Mesodermal cell (in vitro differentiated cells): ENCODE measurements at regions not wholly inside any gene's neighbourhood (a gene's known extent, or its start where the extent isn't known, plus 50 kb on each side); places are given as distances from the start of the nearest gene placed in this dataset.

Experiments used
- H3K27ac ChIP-seq: 2 replicates; pipeline ENCODE4 v1.7.0; 2013; ENCODE audit warnings: mild to moderate bottlenecking, low read depth, low read length, moderate library complexity; ENCODE audit not compliant: severe bottlenecking
- H3K36me3 ChIP-seq: 2 replicates; pipeline ENCODE4 v1.7.1; 2013; ENCODE audit warnings: mild to moderate bottlenecking, low read length, moderate library complexity; ENCODE audit not compliant: control insufficient read depth, insufficient read depth
- H3K4me1 ChIP-seq: one replicate; pipeline ENCODE4 v1.7.1; 2013; ENCODE audit warnings: mild to moderate bottlenecking, low read length; ENCODE audit not compliant: insufficient read depth, control insufficient read depth, poor library complexity, severe bottlenecking
- H3K4me3 ChIP-seq: 2 replicates; pipeline ENCODE4 v1.7.0; 2013; ENCODE audit warnings: low read length, control low read depth, mild to moderate bottlenecking; ENCODE audit not compliant: insufficient read depth, poor library complexity, severe bottlenecking; ENCODE audit errors: extremely low read depth
- H3K9me3 ChIP-seq: 2 replicates; pipeline ENCODE4 v1.7.1; 2013; ENCODE audit warnings: mild to moderate bottlenecking, low read length, moderate library complexity; ENCODE audit not compliant: control insufficient read depth
- WGBS, 2 experiments: methylation state at CpG; one replicate each; pipeline ENCODE4 v1.1.5; 2013; ENCODE audit warnings: missing lambda C conversion rate in 2 of 2; ENCODE audit not compliant: insufficient coverage in 2 of 2; 5-methylcytosine and 5-hydroxymethylcytosine counted together

- H3K4me3 ChIP-seq = no peak overlapping the region
- no peaks in the 10 kb centered on the region for H3K4me1 ChIP-seq
- WGBS, 2 experiments = 85 to 91% methylated on average over 9 of the region's 9 CpGs
Observed at GRCh38 chr11:112864672-112865071, 96.5 kb upstream of the NCAM1 start.

GRCh38 chr11:112871909-112872500, 89.2 kb upstream of the NCAM1 start:
- Histone ChIP-seq H3K27ac (no peak overlapping the region), H3K36me3 (no peaks in the 10 kb centered on the region), H3K9me3 (no peaks in the 10 kb centered on the region), H3K4me1 (no peaks in the 10 kb centered on the region), H3K4me3 (no peak overlapping the region)
- 82 to 92% methylated on average over 4 to 5 of the region's 7 CpGs for WGBS, 2 experiments

More at GRCh38 chr11:112864672-112865071, 96.5 kb upstream of the NCAM1 start:
- Histone ChIP-seq H3K27ac (no peak overlapping the region), H3K9me3 (no peaks in the 10 kb centered on the region), H3K36me3 (no peaks in the 10 kb centered on the region)

- 75 to 84% methylated on average over 2 to 3 of the region's 3 CpGs for WGBS, 2 experiments
- Histone ChIP-seq H3K4me3 (no peak overlapping the region), H3K9me3 (no peaks in the 10 kb centered on the region), H3K4me1 (no peaks in the 10 kb centered on the region), H3K36me3 (no peaks in the 10 kb centered on the region), H3K27ac (no peak overlapping the region)
Observed at GRCh38 chr11:112874980-112875379, 86.2 kb upstream of the NCAM1 start.

- H3K27ac ChIP-seq = no peak overlapping the region
- 47 to 52% methylated on average over 5 of the region's 11 CpGs for WGBS, 2 experiments
- no peaks in the 10 kb centered on the region for H3K4me1 ChIP-seq
- H3K36me3 ChIP-seq = no peaks in the 10 kb centered on the region
- no peaks in the 10 kb centered on the region for H3K9me3 ChIP-seq
- no peak overlapping the region for H3K4me3 ChIP-seq
Observed at GRCh38 chr11:112877581-112877980, 83.6 kb upstream of the NCAM1 start.

- H3K4me3 ChIP-seq = no peak overlapping the region
- no peak overlapping the region for H3K27ac ChIP-seq
- WGBS, 2 experiments = 62 to 100% methylated on average over 3 to 4 of the region's 7 CpGs
- H3K36me3 ChIP-seq = no peaks in the 10 kb centered on the region
- H3K9me3 ChIP-seq = no peaks in the 10 kb centered on the region
- no peaks in the 10 kb centered on the region for H3K4me1 ChIP-seq
Observed at GRCh38 chr11:112878033-112878601, 83.1 kb upstream of the NCAM1 start.

- no peaks in the 10 kb centered on the region for H3K36me3 ChIP-seq
- no peaks in the 10 kb centered on the region for H3K4me1 ChIP-seq
- 79 to 95% methylated on average over 2 of the region's 4 CpGs for WGBS, 2 experiments
- H3K27ac ChIP-seq = no peak overlapping the region
- no peaks in the 10 kb centered on the region for H3K9me3 ChIP-seq
- H3K4me3 ChIP-seq = no peak overlapping the region
Observed at GRCh38 chr11:112880495-112880894, 80.7 kb upstream of the NCAM1 start.

- 81 to 86% methylated on average over 9 to 11 of the region's 17 CpGs for WGBS, 2 experiments
- Histone ChIP-seq H3K4me3 (no peak overlapping the region), H3K36me3 (no peaks in the 10 kb centered on the region), H3K4me1 (no peaks in the 10 kb centered on the region), H3K27ac (no peak overlapping the region), H3K9me3 (no peaks in the 10 kb centered on the region)
Observed at GRCh38 chr11:112881461-112881860, 79.8 kb upstream of the NCAM1 start.

GRCh38 chr11:112882494-112883381, 78.5 kb upstream of the NCAM1 start:
- Histone ChIP-seq H3K4me1 (no peaks in the 10 kb centered on the region), H3K4me3 (no peak overlapping the region), H3K9me3 (no peaks in the 10 kb centered on the region), H3K36me3 (no peaks in the 10 kb centered on the region), H3K27ac (no peak overlapping the region)
- WGBS, 2 experiments = 78 to 87% methylated on average over 4 of the region's 6 CpGs

- Histone ChIP-seq H3K4me3 (no peak overlapping the region), H3K9me3 (no peaks in the 10 kb centered on the region), H3K27ac (no peak overlapping the region), H3K36me3 (no peaks in the 10 kb centered on the region), H3K4me1 (no peaks in the 10 kb centered on the region)
- WGBS, 2 experiments = 91 to 92% methylated on average over 3 of the region's 5 CpGs
Observed at GRCh38 chr11:112884012-112884767, 77.0 kb upstream of the NCAM1 start.

- whole genome bisulfite sequencing, 2 experiments = 84 to 90% methylated on average over 5 to 6 of the region's 7 CpGs
- no peaks in the 10 kb centered on the region for H3K4me1 ChIP-seq
- no peaks in the 10 kb centered on the region for H3K36me3 ChIP-seq
- no peak overlapping the region for H3K4me3 ChIP-seq
- H3K9me3 ChIP-seq = no peaks in the 10 kb centered on the region
- no peak overlapping the region for H3K27ac ChIP-seq
Observed at GRCh38 chr11:112885744-112886433, 75.3 kb upstream of the NCAM1 start.
